Heart left ventricle (tissue), 13 donors: ENCODE measurements at regions not wholly inside any gene's neighbourhood (a gene's known extent, or its start where the extent isn't known, plus 50 kb on each side); places are given as distances from the start of the nearest gene placed in this dataset.

Experiments
- CTCF ChIP-seq, 12 donors: fragments of 200-600 bp; sonication (generic) in 4 of 12; IDR thresholded peaks; one replicate each; pipeline versions ENCODE4 v1.5.0 to v1.8.0; 2018 to 2022; ENCODE audit warnings: antibody characterized with exemption in 12 of 12, mild to moderate bottlenecking in 5 of 12
- POLR2A ChIP-seq, 2 donors: fragments of 450-650 bp; IDR thresholded peaks; one replicate each; pipeline ENCODE4 v1.6.1; 2017; ENCODE audit warnings: antibody characterized with exemption in 2 of 2, mild to moderate bottlenecking in 2 of 2, moderate library complexity in 2 of 2
- donor health status: ischemic (EF 13 %, LVEDD 7.1; RV severe dilation, severe dysfunction).
- donor health status: DM: no; HTN: yes; CAD: no.
- donor health status: DM: no; HTN: no; CAD: no.
- donor health status: ischemic (EF 25% LVEDD 6.9; RV normal size, moderate dysfunction).
- donor health status: ischemic (EF 25% LVEDD 5.7; RV mildly dilated, moderate dysfunction).
- donor health status: ischemic (EF 35%, LVEDD 5.7; RV mildly dilated, moderate dysfunction).
- donor health status: nonischemic (EF 11% LVEDD 7.7; RV severe dilation, severe dysfunction).
- donor health status: DM: yes; HTN: yes; CAD: no.
- donor health status: PGD.
- donor health status: ischemic (EF 29% LVEDD 5.4; RV normal size, mild dysfunction).
- donor health status: nonischemic (EF 23%, LVEDD 6.1; RV moderate dilation, normal function).

- TF ChIP-seq CTCF (IDR thresholded peaks at IDR 0.05) (no peak), POLR2A (IDR thresholded peaks at IDR 0.05) (no peak)
These were observed 124.8 kb upstream of the RIPOR2 start for GRCh38 chr6:25060522-25060921.
